ENCODE measurements at regions not wholly inside any gene's neighbourhood (a gene's known extent, or its start where the extent isn't known, plus 50 kb on each side); places are given as distances from the start of the nearest gene placed in this dataset.

DNA sequence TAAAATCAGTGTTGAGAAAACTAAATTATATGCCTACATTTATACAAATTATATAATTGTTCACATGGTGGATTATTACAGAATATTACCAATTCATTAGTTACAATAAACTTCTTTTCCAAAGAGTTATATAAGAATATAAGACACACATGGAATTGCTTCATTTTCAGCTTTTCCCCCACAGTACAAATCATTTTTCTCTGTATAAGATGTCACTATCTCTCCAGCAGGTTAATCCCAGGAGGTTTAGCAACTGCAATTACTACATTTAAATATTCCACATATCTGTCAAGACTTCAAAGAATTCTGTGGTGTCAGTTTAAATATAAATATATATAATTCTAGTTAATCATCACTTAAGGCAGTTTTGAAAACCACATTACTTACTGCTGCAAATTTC lies 59.6 kb upstream of the G2E3 start:
- Histone ChIP-seq H4K8ac (ENCODE audit: low read depth, low read length) (no peak overlapping the region), H4K91ac (ENCODE audit: low read depth, low read length) (no peak overlapping the region), H3K9ac (ENCODE audit: low read length) (no peak overlapping the region), H3K27ac (ENCODE audit: low read depth, low read length) (no peak overlapping the region), H3K27me3 (ENCODE audit: insufficient read depth, low read length) (no peaks in the 10 kb centered on the region), H3K4me2 (ENCODE audit: low read length) (no peak overlapping the region), H2BK12ac (ENCODE audit: low read length) (no peak overlapping the region), H3K14ac (ENCODE audit: low read length) (no peak overlapping the region), H2BK120ac (ENCODE audit: insufficient read depth, low read length, poor library complexity) (no peak overlapping the region), H3K4ac (ENCODE audit: low read depth, low read length) (no peak overlapping the region), H2AFZ (ENCODE audit: insufficient read depth, low read length, poor library complexity) (no peak overlapping the region), H3K79me2 (ENCODE audit: control insufficient read depth, insufficient read depth, low read length, poor library complexity) (no peaks in the 10 kb centered on the region), H2AK5ac (ENCODE audit: low read length) (no peak overlapping the region), H3K18ac (ENCODE audit: low read length) (no peak overlapping the region), H3K23ac (ENCODE audit: low read length) (no peak overlapping the region), H3K36me3 (ENCODE audit: control insufficient read depth in 1 of 2, insufficient read depth in 2 of 2, low read length in 2 of 2) (no peaks in the 10 kb centered on the region), H3K4me3 (ENCODE audit: low read depth, low read length) (no peak overlapping the region), H3K4me1 (ENCODE audit: control insufficient read depth in 1 of 2, insufficient read depth in 2 of 2, low read length in 2 of 2) (no peaks in the 10 kb centered on the region), H4K12ac (ENCODE audit: low read depth, low read length) (no peak overlapping the region), H2BK5ac (ENCODE audit: low read depth, low read length, poor library complexity) (no peak overlapping the region), H3K9me3 (ENCODE audit: insufficient read depth, low read depth, low read length) (no peaks in the 10 kb centered on the region), H3K79me1 (ENCODE audit: low read length) (no peaks in the 10 kb centered on the region)
- DNase-seq: no peak

DNA sequence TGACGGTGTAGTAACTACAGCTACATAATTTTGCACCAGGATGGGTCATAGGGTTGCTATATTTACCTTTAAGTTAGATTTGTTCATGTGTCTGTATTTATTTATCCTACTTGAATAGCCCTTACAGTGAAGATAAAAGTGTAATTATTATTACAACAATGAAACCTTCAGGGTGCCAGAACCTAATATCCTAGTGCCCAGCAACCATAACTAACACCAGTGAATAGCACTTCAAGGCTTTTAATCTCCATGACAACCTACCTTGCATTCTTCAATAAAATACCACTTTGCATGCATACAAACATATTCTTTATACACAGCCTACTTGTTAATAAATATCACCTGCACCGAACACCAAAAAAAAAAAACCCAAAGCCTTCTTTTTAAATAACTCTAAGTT lies 58.7 kb upstream of the G2E3 start:
- H3K9me3 ChIP-seq (ENCODE audit: insufficient read depth, low read depth, low read length): no peaks in the 10 kb centered on the region
- no peak overlapping the region for H3K23ac ChIP-seq (ENCODE audit: low read length)
- no peaks in the 10 kb centered on the region for H3K36me3 ChIP-seq (ENCODE audit: control insufficient read depth in 1 of 2, insufficient read depth in 2 of 2, low read length in 2 of 2)
- H3K9ac ChIP-seq (ENCODE audit: low read length): no peak overlapping the region
- no peak overlapping the region for H3K18ac ChIP-seq (ENCODE audit: low read length)
- no peak overlapping the region for H4K91ac ChIP-seq (ENCODE audit: low read depth, low read length)
- H3K27ac ChIP-seq (ENCODE audit: low read depth, low read length): no peak overlapping the region
- WGBS (ENCODE audit: extremely low coverage, insufficient coverage, insufficient read length): 100% methylated on average over 1 of the region's 2 CpGs
- H3K4me1 ChIP-seq (ENCODE audit: control insufficient read depth in 1 of 2, insufficient read depth in 2 of 2, low read length in 2 of 2): no peaks in the 10 kb centered on the region
- no peak overlapping the region for H2BK120ac ChIP-seq (ENCODE audit: insufficient read depth, low read length, poor library complexity)
- H2BK12ac ChIP-seq (ENCODE audit: low read length): no peak overlapping the region
- no peak overlapping the region for H3K4me2 ChIP-seq (ENCODE audit: low read length)
- DNase-seq: no peak
- no peak overlapping the region for H2BK5ac ChIP-seq (ENCODE audit: low read depth, low read length, poor library complexity)
- H3K79me1 ChIP-seq (ENCODE audit: low read length): no peaks in the 10 kb centered on the region
- no peaks in the 10 kb centered on the region for H3K27me3 ChIP-seq (ENCODE audit: insufficient read depth, low read length)
- H3K4me3 ChIP-seq (ENCODE audit: low read depth, low read length): no peak overlapping the region
- no peak overlapping the region for H2AK5ac ChIP-seq (ENCODE audit: low read length)
- no peak overlapping the region for H4K12ac ChIP-seq (ENCODE audit: low read depth, low read length)
- no peak overlapping the region for H2AFZ ChIP-seq (ENCODE audit: insufficient read depth, low read length, poor library complexity)
- H3K4ac ChIP-seq (ENCODE audit: low read depth, low read length): no peak overlapping the region
- no peak overlapping the region for H3K14ac ChIP-seq (ENCODE audit: low read length)
- H3K79me2 ChIP-seq (ENCODE audit: control insufficient read depth, insufficient read depth, low read length, poor library complexity): no peaks in the 10 kb centered on the region
- H4K8ac ChIP-seq (ENCODE audit: low read depth, low read length): no peak overlapping the region

DNA sequence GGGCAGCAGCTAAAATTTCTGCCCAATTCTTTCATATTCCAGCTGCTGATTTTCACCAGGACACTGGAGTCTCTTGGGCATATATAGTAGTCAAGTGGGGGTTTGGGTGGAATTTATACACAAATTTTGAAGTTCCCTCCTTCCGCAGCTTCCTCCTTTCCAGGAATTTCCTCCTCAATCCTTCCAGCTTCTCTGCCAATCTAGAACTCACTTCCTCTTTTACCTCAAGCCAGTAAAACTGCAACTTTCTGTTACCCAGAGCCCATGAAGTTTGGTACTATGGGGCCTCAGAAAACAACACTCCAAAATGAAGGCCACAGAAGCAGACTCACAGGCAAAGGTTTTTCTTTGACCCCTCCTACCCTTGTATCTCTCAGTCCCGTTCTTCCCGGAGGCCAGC lies 51.7 kb upstream of the G2E3 start:
- no peak overlapping the region for H2AK5ac ChIP-seq (ENCODE audit: low read length)
- H3K4me1 ChIP-seq (ENCODE audit: control insufficient read depth in 1 of 2, insufficient read depth in 2 of 2, low read length in 2 of 2): no peaks in the 10 kb centered on the region
- H3K79me1 ChIP-seq (ENCODE audit: low read length): no peaks in the 10 kb centered on the region
- H2AFZ ChIP-seq (ENCODE audit: insufficient read depth, low read length, poor library complexity): no peak overlapping the region
- no peak overlapping the region for H3K4me3 ChIP-seq (ENCODE audit: low read depth, low read length)
- DNase-seq: no peak
- no peak overlapping the region for H2BK120ac ChIP-seq (ENCODE audit: insufficient read depth, low read length, poor library complexity)
- no peak overlapping the region for H4K8ac ChIP-seq (ENCODE audit: low read depth, low read length)
- H3K18ac ChIP-seq (ENCODE audit: low read length): no peak overlapping the region
- no peaks in the 10 kb centered on the region for H3K36me3 ChIP-seq (ENCODE audit: control insufficient read depth in 1 of 2, insufficient read depth in 2 of 2, low read length in 2 of 2)
- H3K27ac ChIP-seq (ENCODE audit: low read depth, low read length): no peak overlapping the region
- no CpG with 5 or more reads among the region's 3 CpGs for WGBS (ENCODE audit: extremely low coverage, insufficient coverage, insufficient read length)
- no peak overlapping the region for H3K14ac ChIP-seq (ENCODE audit: low read length)
- no peak overlapping the region for H2BK12ac ChIP-seq (ENCODE audit: low read length)
- no peaks in the 10 kb centered on the region for H3K27me3 ChIP-seq (ENCODE audit: insufficient read depth, low read length)
- H4K12ac ChIP-seq (ENCODE audit: low read depth, low read length): no peak overlapping the region
- no peaks in the 10 kb centered on the region for H3K9me3 ChIP-seq (ENCODE audit: insufficient read depth, low read depth, low read length)
- H3K79me2 ChIP-seq (ENCODE audit: control insufficient read depth, insufficient read depth, low read length, poor library complexity): no peaks in the 10 kb centered on the region
- no peak overlapping the region for H2BK5ac ChIP-seq (ENCODE audit: low read depth, low read length, poor library complexity)
- H3K9ac ChIP-seq (ENCODE audit: low read length): no peak overlapping the region
- no peak overlapping the region for H3K23ac ChIP-seq (ENCODE audit: low read length)
- H3K4ac ChIP-seq (ENCODE audit: low read depth, low read length): no peak overlapping the region
- no peak overlapping the region for H3K4me2 ChIP-seq (ENCODE audit: low read length)
- H4K91ac ChIP-seq (ENCODE audit: low read depth, low read length): no peak overlapping the region
